Neural cell (in vitro differentiated cells): ENCODE measurements at regions not wholly inside any gene's neighbourhood (a gene's known extent, or its start where the extent isn't known, plus 50 kb on each side); places are given as distances from the start of the nearest gene placed in this dataset.

Source experiments
- EZH2 ChIP-seq: fragments of 200-600, 300-800 bp; shearing (Covaris generic), sonication (generic); IDR thresholded peaks from 2 replicates; pipeline ENCODE4 v1.6.1; 2014; ENCODE audit warnings: antibody characterized with exemption, low read length, borderline replicate concordance, mild to moderate bottlenecking; ENCODE audit not compliant: insufficient read depth, poor library complexity, severe bottlenecking
- MXI1 ChIP-seq: fragments of 450-650 bp; conservative IDR thresholded peaks from 2 replicates; pipeline ENCODE4 v1.6.1; 2014; ENCODE audit warnings: antibody characterized with exemption, mild to moderate bottlenecking; ENCODE audit not compliant: poor library complexity, severe bottlenecking
- POLR2AphosphoS5 ChIP-seq: IDR thresholded peaks from 2 replicates; pipeline ENCODE4 v1.6.1; 2012
- RAD21 ChIP-seq: fragments of 450-650 bp; conservative IDR thresholded peaks from 2 replicates; pipeline ENCODE4 v1.6.1; 2014; ENCODE audit warnings: antibody characterized with exemption, mild to moderate bottlenecking, moderate library complexity
- REST ChIP-seq: IDR thresholded peaks from 2 replicates; pipeline ENCODE4 v1.6.1; 2012; ENCODE audit warnings: borderline replicate concordance
- TF ChIP-seq, protein P1 (sequence below): fragments of 450-650 bp; IDR thresholded peaks from 2 replicates; pipeline ENCODE4 v1.5.1; 2014; ENCODE audit warnings: antibody characterized with exemption, mild to moderate bottlenecking, moderate library complexity; ENCODE audit not compliant: poor library complexity, severe bottlenecking

- TF ChIP-seq, protein P1, sequence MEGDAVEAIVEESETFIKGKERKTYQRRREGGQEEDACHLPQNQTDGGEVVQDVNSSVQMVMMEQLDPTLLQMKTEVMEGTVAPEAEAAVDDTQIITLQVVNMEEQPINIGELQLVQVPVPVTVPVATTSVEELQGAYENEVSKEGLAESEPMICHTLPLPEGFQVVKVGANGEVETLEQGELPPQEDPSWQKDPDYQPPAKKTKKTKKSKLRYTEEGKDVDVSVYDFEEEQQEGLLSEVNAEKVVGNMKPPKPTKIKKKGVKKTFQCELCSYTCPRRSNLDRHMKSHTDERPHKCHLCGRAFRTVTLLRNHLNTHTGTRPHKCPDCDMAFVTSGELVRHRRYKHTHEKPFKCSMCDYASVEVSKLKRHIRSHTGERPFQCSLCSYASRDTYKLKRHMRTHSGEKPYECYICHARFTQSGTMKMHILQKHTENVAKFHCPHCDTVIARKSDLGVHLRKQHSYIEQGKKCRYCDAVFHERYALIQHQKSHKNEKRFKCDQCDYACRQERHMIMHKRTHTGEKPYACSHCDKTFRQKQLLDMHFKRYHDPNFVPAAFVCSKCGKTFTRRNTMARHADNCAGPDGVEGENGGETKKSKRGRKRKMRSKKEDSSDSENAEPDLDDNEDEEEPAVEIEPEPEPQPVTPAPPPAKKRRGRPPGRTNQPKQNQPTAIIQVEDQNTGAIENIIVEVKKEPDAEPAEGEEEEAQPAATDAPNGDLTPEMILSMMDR, result no peak
- no peak for TF ChIP-seq REST
- no peak for TF ChIP-seq MXI1
- TF ChIP-seq EZH2, result no peak
- no peak for TF ChIP-seq POLR2AphosphoS5
- TF ChIP-seq RAD21, result no peak
Measured at GRCh38 chr1:106498238-106498637, 558.2 kb upstream of the PRMT6 start.
